ENCODE measurements at regions not wholly inside any gene's neighbourhood (a gene's known extent, or its start where the extent isn't known, plus 50 kb on each side); places are given as distances from the start of the nearest gene placed in this dataset.
"Not testable (repeated sequence)": the region's sequence is repeated elsewhere in the genome, so short reads cannot be mapped to it uniquely, and the experiment has no call there.

DNA sequence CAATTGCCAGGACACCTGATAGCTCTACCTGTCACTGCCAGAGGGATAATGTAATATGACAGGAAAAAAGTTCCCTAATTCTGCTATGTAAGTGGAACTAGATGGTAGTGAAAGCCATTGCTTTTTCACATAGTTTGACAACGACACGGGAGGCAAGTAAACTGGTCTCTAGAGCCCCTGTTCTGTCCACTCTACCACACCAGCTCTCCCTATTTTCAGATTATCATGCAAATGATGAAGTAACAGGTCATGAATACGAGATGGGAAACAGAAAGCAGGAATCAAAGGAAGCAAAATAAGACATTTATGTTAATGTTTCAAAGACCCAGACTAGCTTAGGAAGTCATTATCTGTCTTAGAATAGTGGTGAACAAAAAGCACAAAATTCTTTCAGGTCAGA is 56.2 kb downstream of the TAF11L14 start:
- no peak for DNase-seq

- no peak for DNase-seq
Measured at GRCh38 chr5:17691762-17692161, 57.5 kb downstream of the TAF11L14 start.

- no peak for DNase-seq
Measured at GRCh38 chr5:17694371-17694770, 60.1 kb downstream of the TAF11L14 start.

GRCh38 chr5:17694914-17695313 is 60.7 kb downstream of the TAF11L14 start:
- DNase-seq: no peak

- DNase-seq: no peak
Measured at GRCh38 chr5:17696627-17697026, 62.4 kb downstream of the TAF11L14 start.

- DNase-seq: no peak
Measured at GRCh38 chr5:17697671-17698070, 63.4 kb downstream of the TAF11L14 start.

DNA sequence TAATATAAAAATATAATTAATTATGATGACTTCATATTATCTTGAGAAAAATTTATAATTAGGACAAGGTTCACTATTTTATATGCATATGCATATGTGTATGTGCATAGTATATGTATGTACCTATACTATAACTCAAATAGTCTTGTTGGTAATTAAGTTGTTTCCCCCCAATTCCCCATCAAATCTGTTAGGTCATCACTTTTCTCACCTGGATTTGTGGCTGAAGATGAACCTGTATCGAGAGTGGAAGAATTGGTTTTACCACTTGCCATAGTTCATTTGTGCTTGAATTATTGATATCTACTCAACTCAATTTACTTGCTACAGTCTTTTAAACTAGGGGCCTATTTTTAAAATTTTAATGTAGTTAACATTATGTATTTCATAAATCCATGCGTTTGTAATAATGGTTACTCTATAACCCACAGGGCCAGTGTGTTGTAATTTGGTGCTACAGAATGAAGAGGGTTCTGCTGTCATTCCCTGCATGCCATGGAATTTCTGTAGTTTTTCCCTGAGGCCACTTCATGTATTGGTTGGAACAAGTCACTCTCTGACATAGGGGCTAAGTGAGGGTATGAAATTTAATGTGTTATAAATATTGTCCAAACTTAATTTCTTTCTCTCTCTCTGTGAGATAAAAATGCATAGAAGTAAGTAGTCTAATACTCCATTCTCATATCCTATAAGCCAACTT is 74.9 kb downstream of the TAF11L14 start:
- DNase-seq: no peak

DNA sequence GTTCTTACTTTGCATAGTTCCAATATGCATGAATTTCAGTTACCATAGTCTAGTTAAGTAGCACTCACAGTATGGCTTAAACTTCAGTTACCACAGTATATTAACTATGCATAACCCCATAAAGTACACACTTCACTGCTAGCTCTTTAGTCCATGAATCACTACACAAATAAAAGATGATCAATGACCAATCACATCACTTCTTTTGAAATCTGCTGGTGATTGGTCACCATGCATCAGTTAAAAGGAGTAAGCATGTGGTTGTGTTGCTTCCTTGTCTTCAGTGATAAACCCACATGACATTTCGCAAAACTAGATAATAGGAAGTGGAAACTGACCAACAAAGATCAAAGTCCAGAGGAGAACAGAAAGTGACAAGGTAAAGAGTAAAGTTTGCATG is 79.0 kb downstream of the TAF11L14 start:
- DNase-seq: no peak

GRCh38 chr5:17714186-17714585 is 79.9 kb downstream of the TAF11L14 start:
- no peak for DNase-seq

DNA sequence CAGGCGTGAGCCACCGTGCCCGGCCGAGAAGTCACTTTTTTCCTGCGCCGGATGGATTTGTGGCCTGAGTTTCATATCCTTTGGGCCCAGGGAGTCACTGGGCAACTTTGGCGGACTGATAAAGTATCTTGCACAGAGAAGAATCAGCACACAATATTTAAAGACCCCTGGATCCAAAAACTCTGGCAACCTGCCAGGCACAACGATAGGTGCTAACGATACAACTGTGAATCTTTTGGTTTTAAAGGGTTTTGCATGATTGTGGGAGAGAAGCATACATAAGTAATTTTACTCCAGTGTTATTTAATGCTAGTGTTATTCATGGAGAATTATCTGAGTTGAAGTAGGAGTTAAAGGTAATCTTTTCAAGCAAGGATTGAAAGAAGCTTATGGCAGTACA is 85.3 kb downstream of the TAF11L14 start:
- DNase-seq: no peak

DNA sequence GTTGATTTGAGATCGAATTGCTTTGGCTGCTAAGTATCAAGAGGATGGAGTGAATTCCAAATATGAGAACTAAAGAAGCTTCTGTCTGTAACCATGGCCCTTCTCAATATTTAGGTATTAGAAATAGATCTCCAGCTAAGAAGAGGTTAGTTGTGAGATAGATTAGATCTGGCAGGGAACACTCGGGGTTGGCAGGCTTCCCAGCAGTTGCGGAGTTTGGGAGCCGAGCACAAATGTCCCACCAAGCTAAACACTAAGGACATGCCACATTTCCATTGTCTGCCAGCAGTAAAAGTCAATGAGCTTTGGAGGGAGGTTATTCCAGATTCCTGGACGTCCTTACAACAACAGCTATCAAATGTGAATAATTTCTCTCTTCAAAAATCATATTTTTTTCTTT is 85.8 kb downstream of the TAF11L14 start:
- DNase-seq: peak; percentile 67

- no peak for DNase-seq
Measured at GRCh38 chr5:17723876-17724275, 89.6 kb downstream of the TAF11L14 start.

DNA sequence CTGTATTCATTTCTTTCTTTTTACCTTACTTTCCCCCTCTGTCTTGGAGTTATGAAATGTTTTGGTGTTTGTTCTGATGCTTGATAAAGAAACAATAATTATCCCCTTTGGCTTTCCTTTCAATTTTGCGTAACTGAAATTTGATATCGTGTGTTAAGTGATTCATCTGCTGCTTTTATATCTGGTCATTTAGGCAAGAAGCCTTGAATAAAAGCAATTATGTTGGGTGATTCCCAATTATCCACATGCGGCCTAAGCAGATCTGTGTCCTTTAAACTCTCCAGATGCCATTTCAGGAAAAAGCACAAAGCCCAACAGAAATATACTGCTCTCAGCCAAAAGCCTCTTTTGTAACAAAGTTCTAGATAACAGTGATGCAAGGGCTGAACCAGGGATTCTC is 92.8 kb downstream of the TAF11L14 start:
- no peak for DNase-seq

GRCh38 chr5:17730421-17730820 is 96.2 kb downstream of the TAF11L14 start:
- DNase-seq: no peak

- peak; percentile 5 for DNase-seq
Measured at GRCh38 chr5:17732351-17732923, 98.2 kb downstream of the TAF11L14 start.

- no peak for DNase-seq
Measured at GRCh38 chr5:17734011-17734410, 99.8 kb downstream of the TAF11L14 start.

DNA sequence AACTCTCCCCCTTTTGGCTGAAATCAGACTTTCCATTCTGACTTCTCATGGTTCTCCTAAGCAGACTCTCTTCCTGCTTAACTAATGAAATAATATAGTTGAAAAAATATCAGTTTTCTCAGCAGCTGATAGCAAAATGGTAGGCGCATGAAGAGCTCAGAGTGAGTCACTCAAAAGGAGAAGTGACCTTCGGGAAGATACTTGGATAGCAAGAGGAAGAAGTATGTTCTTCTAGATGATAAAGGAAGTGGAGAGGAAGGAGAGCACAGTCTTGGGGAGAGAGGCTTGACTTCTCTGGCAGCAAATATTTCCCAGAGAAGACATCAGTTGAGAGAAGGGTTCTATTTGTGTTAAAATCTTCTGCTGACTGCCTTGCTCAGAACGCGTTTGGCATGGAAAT is 101.5 kb downstream of the TAF11L14 start:
- no peak for DNase-seq

- no peak for DNase-seq
Measured at GRCh38 chr5:17737092-17737491, 102.8 kb downstream of the TAF11L14 start.

GRCh38 chr5:17738446-17738845 is 104.2 kb downstream of the TAF11L14 start:
- no peak for DNase-seq

DNA sequence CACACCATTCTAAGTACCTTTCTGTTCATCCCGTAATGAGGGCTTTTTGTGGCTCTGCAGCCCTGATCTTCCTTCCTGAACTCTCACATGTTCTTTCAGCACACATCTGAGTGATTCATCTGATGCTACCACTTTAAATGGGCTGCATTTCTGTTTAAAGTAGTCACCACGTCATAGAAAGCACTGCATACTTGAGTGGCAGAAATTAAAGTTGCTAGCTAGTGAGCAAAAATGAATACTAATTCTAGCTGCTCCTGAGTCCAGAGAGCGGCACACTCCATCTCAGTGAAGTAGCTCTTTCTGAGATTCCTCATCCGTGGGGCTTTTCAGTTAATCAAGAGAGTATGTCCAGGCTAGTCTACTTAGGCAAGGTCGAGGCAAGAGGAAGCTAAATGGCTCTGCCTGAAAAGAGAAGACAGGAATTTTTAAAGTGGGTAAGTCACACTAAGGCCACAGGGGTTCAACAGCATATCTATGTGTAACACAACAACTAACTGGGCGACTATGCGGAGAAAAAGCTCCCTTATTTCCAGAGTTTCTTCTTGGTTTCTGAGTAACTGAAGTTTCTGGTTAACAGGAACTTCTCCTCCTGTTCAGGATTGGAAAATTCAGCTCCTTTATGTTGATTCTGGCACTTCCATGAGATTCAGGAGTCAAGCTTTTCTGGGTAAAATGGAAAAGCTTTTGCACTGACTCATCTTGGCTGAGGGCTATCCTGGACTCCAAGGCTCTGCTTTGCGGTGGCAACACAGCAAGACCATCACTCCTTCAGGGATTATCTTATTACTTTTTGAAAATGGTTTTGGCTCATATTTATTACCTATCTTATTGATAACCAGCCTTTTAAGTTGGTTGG is 109.5 kb downstream of the TAF11L14 start:
- no peak for DNase-seq

DNA sequence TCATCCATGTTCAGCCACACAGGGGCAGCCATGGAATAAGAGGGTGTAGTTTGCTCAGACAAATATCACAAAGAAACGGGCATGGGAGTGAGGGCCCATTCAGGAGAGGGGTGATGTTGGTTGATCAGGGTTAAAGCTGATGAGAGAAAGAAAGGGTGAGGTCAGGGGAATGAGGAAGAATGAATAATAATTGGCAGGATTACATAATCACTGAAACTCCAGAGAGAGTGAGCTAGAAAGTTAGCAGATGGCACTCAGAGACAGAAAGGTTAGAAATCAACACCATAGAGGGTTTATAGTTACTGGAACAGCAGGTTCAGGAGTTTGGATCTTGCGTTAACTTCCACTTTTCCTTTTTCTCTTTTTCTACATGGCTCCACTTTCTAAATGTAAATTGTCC is 113.9 kb downstream of the TAF11L14 start:
- no peak for DNase-seq

- DNase-seq: no peak
Measured at GRCh38 chr5:17748941-17749340, 114.7 kb downstream of the TAF11L14 start.

DNA sequence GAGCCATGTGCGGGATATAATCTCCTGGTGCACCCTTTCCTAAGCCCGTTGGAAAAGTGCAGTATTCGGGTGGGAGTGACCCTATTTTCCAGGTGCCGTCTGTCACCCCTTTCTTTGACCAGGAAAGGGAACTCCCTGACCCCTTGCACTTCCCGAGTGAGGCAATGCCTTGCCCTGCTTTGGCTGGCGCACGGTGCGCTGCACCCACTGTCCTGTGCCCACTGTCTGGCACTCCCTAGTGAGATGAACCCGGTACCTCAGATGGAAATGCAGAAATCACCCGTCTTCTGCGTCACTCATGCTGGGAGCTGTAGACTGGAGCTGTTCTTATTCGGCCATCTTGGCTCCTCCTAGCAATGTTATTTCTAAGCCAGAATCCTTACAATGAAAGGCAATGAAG is 121.1 kb downstream of the TAF11L14 start:
- not testable (repeated sequence) for DNase-seq

DNA sequence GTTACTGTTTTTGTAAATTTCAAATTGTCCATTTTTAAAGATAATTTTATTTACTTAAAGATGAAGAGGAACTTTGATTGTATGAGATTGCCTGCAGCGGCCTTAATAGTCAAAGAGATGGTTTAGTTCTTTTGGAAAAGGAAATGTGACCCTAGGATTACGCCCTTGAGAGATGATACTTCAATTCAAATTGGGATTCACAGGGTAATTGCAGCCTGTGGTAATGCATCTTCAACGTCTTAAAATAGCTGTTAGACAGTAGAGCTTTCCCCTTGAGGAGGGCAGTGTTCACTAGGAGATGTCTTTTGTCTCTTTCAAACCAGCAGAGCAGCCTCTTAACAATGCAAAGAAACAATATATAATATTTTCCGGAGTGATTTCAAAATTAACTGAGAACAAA is 127.1 kb downstream of the TAF11L14 start:
- DNase-seq: no peak

Measured in tongue (tissue), 1 donor.